HepG2 (cell line): ENCODE measurements at regions not wholly inside any gene's neighbourhood (a gene's known extent, or its start where the extent isn't known, plus 50 kb on each side); places are given as distances from the start of the nearest gene placed in this dataset.

Experiments
- ATAC-seq: fragments of 200-7000 bp; cut with Tn5 transposase; 3 replicates; pipeline ENCODE4 v1.9.1; 2020; ENCODE audit warnings: mild to moderate bottlenecking, moderate library complexity
- BruUV-seq: library from RNA; stranded (reverse); fragments of 400-500 nt; replicated peaks from 2 replicates; lab custom pipeline; 2021; lab: Mats Ljungman, UMichigan
- CTCF ChIA-PET: fragments of 300-600 bp; formaldehyde crosslinking; extraction: SDS; loops from one replicate; lab custom pipeline; 2021; ENCODE audit warnings: low total read pairs, inconsistent platforms, low intra/inter-chr PET ratio; lab: Yijun Ruan, JAX
- POLR2A ChIA-PET: fragments of 350-600 bp; sonication (Branson Sonifier 250); formaldehyde crosslinking; loops from one replicate; lab custom pipeline; 2020; ENCODE audit warnings: antibody characterized with exemption, inconsistent platforms; lab: Yijun Ruan, JAX
- DNase-seq: peaks from one replicate; pipeline ENCODE4 v3.0.0-alpha.2; 2015; ENCODE audit warnings: low spot score
- FAIRE-seq: peaks from 3 replicates; lab custom pipeline; 2011; peaks lifted over from hg19 to GRCh38; lab: Jason Lieb, UNC
- H2AFZ ChIP-seq: one replicate; pipeline ENCODE4 v1.6.1; 2011; ENCODE audit warnings: low read length, inconsistent platforms
- H3K27ac ChIP-seq: fragments of 300-600 bp; 3 replicates; pipeline ENCODE4 v1.8.0; 2011; ENCODE audit warnings: mixed run types, mild to moderate bottlenecking, mixed read lengths, low read length, inconsistent platforms; ENCODE audit not compliant: insufficient read depth; ENCODE audit errors: extremely low read length
- H3K27me3 ChIP-seq, 2 experiments: fragments of 200-600 bp in 1 of 2; 2 replicates in 1 of 2; 3 replicates in 1 of 2; pipeline versions ENCODE4 v1.6.0 to v1.8.0; 2011; ENCODE audit warnings: low read length in 2 of 2, mild to moderate bottlenecking in 2 of 2, moderate library complexity in 2 of 2, inconsistent platforms in 1 of 2; ENCODE audit not compliant: insufficient read depth in 2 of 2, control insufficient read depth in 1 of 2
- H3K36me3 ChIP-seq, 2 experiments: fragments of 200-600 bp in 1 of 2; replicated peaks in 1 of 2; 2 replicates in 1 of 2; 3 replicates in 1 of 2; pipeline versions ENCODE4 v1.5.1 to v1.8.0; 2011; ENCODE audit warnings: low read length in 2 of 2, inconsistent platforms in 1 of 2; ENCODE audit not compliant: insufficient read depth in 2 of 2, control insufficient read depth in 1 of 2
- H3K4me1 ChIP-seq: 2 replicates; pipeline ENCODE4 v1.5.1; 2012; ENCODE audit warnings: low read length, inconsistent platforms; ENCODE audit not compliant: insufficient read depth
- H3K4me2 ChIP-seq: 2 replicates; pipeline ENCODE4 v1.6.0; 2011; ENCODE audit warnings: low read depth, low read length, inconsistent platforms
- H3K4me3 ChIP-seq, 3 experiments: fragments of 200-600 bp in 1 of 3; sonication (generic), shearing (Covaris generic) in 1 of 3; replicated peaks in 1 of 3; 2 replicates each; pipeline ENCODE4 v1.5.1; 2011 to 2016; ENCODE audit warnings: low read length in 3 of 3, inconsistent platforms in 2 of 3, low read depth in 2 of 3, mild to moderate bottlenecking in 2 of 3, control low read depth in 1 of 3, mixed read lengths in 1 of 3; ENCODE audit not compliant: insufficient read depth in 1 of 3
- H3K79me2 ChIP-seq: one replicate; pipeline ENCODE4 v1.6.1; 2011; ENCODE audit warnings: low read length, inconsistent platforms; ENCODE audit not compliant: insufficient read depth
- H3K9ac ChIP-seq: 2 replicates; pipeline ENCODE4 v1.6.0; 2011; ENCODE audit warnings: mild to moderate bottlenecking, low read depth, low read length, inconsistent platforms; ENCODE audit not compliant: insufficient read depth
- H3K9me3 ChIP-seq: 2 replicates; pipeline ENCODE4 v1.5.1; 2012; ENCODE audit warnings: mild to moderate bottlenecking, low read length
- H4K20me1 ChIP-seq: 2 replicates; pipeline ENCODE4 v1.6.0; 2011; ENCODE audit warnings: inconsistent platforms, mild to moderate bottlenecking, low read length, moderate library complexity; ENCODE audit not compliant: insufficient read depth
- ATRX ChIP-seq: sonication (generic); formaldehyde crosslinking; IDR thresholded peaks from 2 replicates; pipeline ENCODE4 v1.4.0; 2020; ENCODE audit warnings: missing genetic modification reagents, borderline replicate concordance
- FLYWCH1 ChIP-seq: sonication (generic); formaldehyde crosslinking; IDR thresholded peaks from 2 replicates; pipeline ENCODE4 v1.8.1; 2023; ENCODE audit warnings: mild to moderate bottlenecking, missing genetic modification reagents
- KLF12 ChIP-seq: sonication (generic); formaldehyde crosslinking; IDR thresholded peaks from 2 replicates; pipeline ENCODE4 v1.4.0; 2020; ENCODE audit warnings: missing genetic modification reagents, borderline replicate concordance
- NR3C1 ChIP-seq: sonication (generic); formaldehyde crosslinking; IDR thresholded peaks from 2 replicates; pipeline ENCODE4 v1.4.0; 2020; ENCODE audit warnings: missing genetic modification reagents
- PLRG1 ChIP-seq: fragments of 450-650 bp; conservative IDR thresholded peaks from 2 replicates; pipeline ENCODE4 v1.6.1; 2016
- ZNF432 ChIP-seq: sonication (generic); formaldehyde crosslinking; IDR thresholded peaks from 2 replicates; pipeline ENCODE4 v1.5.0; 2020; ENCODE audit warnings: missing genetic modification reagents, mild to moderate bottlenecking, borderline replicate concordance
- ZNF770 ChIP-seq: sonication (generic); formaldehyde crosslinking; IDR thresholded peaks from 2 replicates; pipeline ENCODE4 v1.5.0; 2020; ENCODE audit warnings: mild to moderate bottlenecking, missing genetic modification reagents
- in situ Hi-C: cut with HindIII; loops from 2 replicates; pipeline ENCODE4 v1.10.0; 2017; ENCODE audit warnings: low pct_unique_long_range_greater_than_20kb; ENCODE audit not compliant: extremely low pct_ligation_motif_present
- intact Hi-C: fragments of 100-400 bp; cut with micrococcal nuclease; formaldehyde crosslinking; loops from one replicate; pipeline ENCODE4 v1.10.0; 2022; ENCODE audit not compliant: unreplicated experiment

- no peak for TF ChIP-seq ZNF770 (CRISPR knock-in tag)
Measured at GRCh38 chr6:109306733-109307132, 75.5 kb downstream of the CD164 start (continued).

- H3K79me2 ChIP-seq: no peaks in the 10 kb centered on the region
- POLR2A ChIA-PET: no interaction called here
- no peaks in the 10 kb centered on the region for H3K9me3 ChIP-seq
- no TSS peak for BruUV-seq
- intact Hi-C loops: no loop called here
- no peaks in the 10 kb centered on the region for H4K20me1 ChIP-seq
- H3K4me2 ChIP-seq: no peak overlapping the region
- FAIRE-seq: no peak
- ATAC-seq: no peak
- no peaks in the 10 kb centered on the region; a peak in 1 of 5 replicates for H3K27me3 ChIP-seq
- DNase-seq: no peak
- no peak overlapping the region for H3K9ac ChIP-seq
- no peaks in the 10 kb centered on the region for H3K36me3 ChIP-seq
- in situ Hi-C loops: no loop called here
- no peaks in the 10 kb centered on the region for H3K4me1 ChIP-seq
- H3K27ac ChIP-seq: no peak overlapping the region
- no peak overlapping the region for H3K4me3 ChIP-seq
- CTCF ChIA-PET: no interaction called here
- TF ChIP-seq NR3C1: no peak
- TF ChIP-seq FLYWCH1 (CRISPR knock-in tag): no peak
- TF ChIP-seq ATRX (CRISPR knock-in tag): no peak
- no peak for TF ChIP-seq KLF12 (CRISPR knock-in tag)
- no peak for TF ChIP-seq ZNF432 (CRISPR knock-in tag)
- TF ChIP-seq PLRG1: no peak
- H2AFZ ChIP-seq: no peak overlapping the region
Measured at GRCh38 chr6:109305028-109305427, 77.2 kb downstream of the CD164 start.
